NT2/D1 (cell line): ENCODE measurements at regions not wholly inside any gene's neighbourhood (a gene's known extent, or its start where the extent isn't known, plus 50 kb on each side); places are given as distances from the start of the nearest gene placed in this dataset.

Source experiments
- DNase-seq: peaks from one replicate; pipeline ENCODE4 v3.0.0-alpha.2; 2011; ENCODE audit warnings: low read depth, low spot score
- H3K27me3 ChIP-seq: 2 replicates; pipeline ENCODE4 v1.6.0; 2011; ENCODE audit warnings: mild to moderate bottlenecking; ENCODE audit not compliant: insufficient read length, insufficient read depth
- H3K36me3 ChIP-seq: 2 replicates; pipeline ENCODE4 v1.6.1; 2011; ENCODE audit warnings: mild to moderate bottlenecking, low read length, mixed read lengths; ENCODE audit not compliant: insufficient read depth, insufficient read length
- H3K4me1 ChIP-seq: 2 replicates; pipeline ENCODE4 v1.5.1; 2011; ENCODE audit not compliant: insufficient read depth, insufficient read length
- H3K4me3 ChIP-seq: 2 replicates; pipeline ENCODE4 v1.5.1; 2011; ENCODE audit warnings: low read depth; ENCODE audit not compliant: insufficient read length
- H3K9ac ChIP-seq: 2 replicates; pipeline ENCODE4 v1.6.0; 2011; ENCODE audit warnings: low read depth; ENCODE audit not compliant: insufficient read length
- H3K9me3 ChIP-seq: 2 replicates; pipeline ENCODE4 v1.5.1; 2011; ENCODE audit warnings: mild to moderate bottlenecking, low read length; ENCODE audit not compliant: insufficient read depth
- SUZ12 ChIP-seq: IDR thresholded peaks from 2 replicates; pipeline ENCODE4 v1.6.1; 2011; ENCODE audit not compliant: insufficient read length, insufficient read depth; ENCODE audit errors: extremely low read depth
- YY1 ChIP-seq: IDR thresholded peaks from 2 replicates; pipeline ENCODE4 v1.6.1; 2011; ENCODE audit not compliant: insufficient read length, insufficient read depth
- ZNF274 ChIP-seq: IDR thresholded peaks from 2 replicates; pipeline ENCODE4 v1.6.1; 2011; ENCODE audit warnings: mild to moderate bottlenecking, low read depth, low read length

DNA sequence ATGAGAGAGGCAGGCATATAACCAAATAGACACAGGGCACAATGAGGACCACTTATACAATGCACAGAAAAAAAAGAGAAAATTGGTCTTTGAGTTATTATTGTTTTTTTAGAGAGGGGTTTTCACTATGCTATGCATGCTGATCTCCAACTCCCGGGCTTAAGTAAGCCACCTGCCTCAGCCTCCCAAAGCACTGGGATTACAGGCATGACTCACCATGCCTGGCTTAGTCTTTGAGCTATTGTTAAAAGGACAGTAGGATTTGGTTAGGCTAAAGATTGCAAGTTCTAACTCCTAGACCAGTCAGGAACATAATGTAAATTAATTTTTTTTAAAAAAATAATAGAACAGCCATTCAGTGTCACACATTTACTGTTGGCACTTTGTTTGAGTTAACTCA is 340.1 kb downstream of the GPAT3 start:
- H3K4me3 ChIP-seq = no peak overlapping the region
- H3K9me3 ChIP-seq = no peaks in the 10 kb centered on the region
- H3K27me3 ChIP-seq = no peaks in the 10 kb centered on the region
- H3K4me1 ChIP-seq = no peaks in the 10 kb centered on the region
- TF ChIP-seq YY1 = no peak
- TF ChIP-seq ZNF274 = no peak
- TF ChIP-seq SUZ12 = no peak
- H3K9ac ChIP-seq = no peak overlapping the region
- H3K36me3 ChIP-seq = no peaks in the 10 kb centered on the region
- no peak for DNase-seq

DNA sequence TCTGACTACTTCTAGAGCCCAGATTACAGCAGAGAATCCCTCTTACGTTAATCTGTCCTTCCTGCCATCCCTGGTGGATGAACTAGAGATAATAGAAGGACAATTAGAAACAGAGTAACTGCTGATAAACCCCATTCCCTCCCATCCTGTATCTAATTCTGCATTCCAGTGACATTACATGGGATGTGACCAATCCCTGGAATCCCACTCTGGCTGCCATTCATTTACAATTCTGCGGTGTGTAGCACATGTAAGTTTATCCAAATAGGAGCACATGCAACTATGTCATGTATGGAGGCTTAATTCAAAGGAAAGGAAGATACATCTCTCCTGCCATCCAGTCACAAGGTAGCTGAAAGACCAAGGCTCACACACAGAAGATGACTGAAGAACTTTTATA is 339.5 kb downstream of the GPAT3 start:
- H3K36me3 ChIP-seq = no peaks in the 10 kb centered on the region
- H3K4me1 ChIP-seq = no peaks in the 10 kb centered on the region
- TF ChIP-seq SUZ12 = no peak
- no peak for TF ChIP-seq YY1
- TF ChIP-seq ZNF274 = no peak
- no peaks in the 10 kb centered on the region for H3K27me3 ChIP-seq
- H3K9ac ChIP-seq = no peak overlapping the region
- H3K4me3 ChIP-seq = no peak overlapping the region
- no peaks in the 10 kb centered on the region for H3K9me3 ChIP-seq
- no peak for DNase-seq

DNA sequence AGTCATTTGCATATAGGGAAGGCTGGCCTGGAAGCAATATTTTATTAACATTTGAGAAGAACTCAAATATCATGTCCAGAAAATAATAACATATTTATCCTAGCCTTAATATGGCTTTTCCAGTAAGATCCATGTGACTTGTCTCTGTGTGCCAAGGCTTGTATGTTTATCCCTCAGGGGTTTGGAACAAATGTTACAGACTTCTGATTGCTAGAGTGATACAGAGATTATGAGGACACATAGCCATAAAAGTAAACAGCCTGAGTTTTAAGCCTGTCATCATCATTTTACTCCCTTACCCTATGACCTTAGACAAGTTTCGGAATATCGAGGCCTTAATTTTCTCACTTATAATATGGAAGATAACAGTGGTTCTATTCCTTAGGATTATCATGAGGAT is 338.1 kb downstream of the GPAT3 start:
- no peak overlapping the region for H3K9ac ChIP-seq
- no peaks in the 10 kb centered on the region for H3K36me3 ChIP-seq
- no peaks in the 10 kb centered on the region for H3K9me3 ChIP-seq
- H3K4me1 ChIP-seq = no peaks in the 10 kb centered on the region
- no peak for DNase-seq
- TF ChIP-seq SUZ12 = no peak
- no peak for TF ChIP-seq ZNF274
- no peak for TF ChIP-seq YY1
- H3K4me3 ChIP-seq = no peak overlapping the region
- no peaks in the 10 kb centered on the region for H3K27me3 ChIP-seq

- DNase-seq = no peak
- no peak overlapping the region for H3K4me3 ChIP-seq
- H3K9ac ChIP-seq = no peak overlapping the region
- H3K36me3 ChIP-seq = no peaks in the 10 kb centered on the region
- TF ChIP-seq ZNF274 (no peak), YY1 (no peak), SUZ12 (no peak)
- no peaks in the 10 kb centered on the region for H3K27me3 ChIP-seq
- H3K4me1 ChIP-seq = no peaks in the 10 kb centered on the region
- no peaks in the 10 kb centered on the region for H3K9me3 ChIP-seq
Observed at GRCh38 chr4:83870328-83870950, 334.5 kb downstream of the GPAT3 start.

GRCh38 chr4:83866834-83867621 is 331.1 kb downstream of the GPAT3 start:
- H3K36me3 ChIP-seq = no peaks in the 10 kb centered on the region
- no peaks in the 10 kb centered on the region for H3K9me3 ChIP-seq
- no peak overlapping the region for H3K4me3 ChIP-seq
- H3K9ac ChIP-seq = no peak overlapping the region
- no peak for DNase-seq
- no peaks in the 10 kb centered on the region for H3K4me1 ChIP-seq
- TF ChIP-seq YY1 (no peak), ZNF274 (no peak), SUZ12 (no peak)
- H3K27me3 ChIP-seq = no peaks in the 10 kb centered on the region

DNA sequence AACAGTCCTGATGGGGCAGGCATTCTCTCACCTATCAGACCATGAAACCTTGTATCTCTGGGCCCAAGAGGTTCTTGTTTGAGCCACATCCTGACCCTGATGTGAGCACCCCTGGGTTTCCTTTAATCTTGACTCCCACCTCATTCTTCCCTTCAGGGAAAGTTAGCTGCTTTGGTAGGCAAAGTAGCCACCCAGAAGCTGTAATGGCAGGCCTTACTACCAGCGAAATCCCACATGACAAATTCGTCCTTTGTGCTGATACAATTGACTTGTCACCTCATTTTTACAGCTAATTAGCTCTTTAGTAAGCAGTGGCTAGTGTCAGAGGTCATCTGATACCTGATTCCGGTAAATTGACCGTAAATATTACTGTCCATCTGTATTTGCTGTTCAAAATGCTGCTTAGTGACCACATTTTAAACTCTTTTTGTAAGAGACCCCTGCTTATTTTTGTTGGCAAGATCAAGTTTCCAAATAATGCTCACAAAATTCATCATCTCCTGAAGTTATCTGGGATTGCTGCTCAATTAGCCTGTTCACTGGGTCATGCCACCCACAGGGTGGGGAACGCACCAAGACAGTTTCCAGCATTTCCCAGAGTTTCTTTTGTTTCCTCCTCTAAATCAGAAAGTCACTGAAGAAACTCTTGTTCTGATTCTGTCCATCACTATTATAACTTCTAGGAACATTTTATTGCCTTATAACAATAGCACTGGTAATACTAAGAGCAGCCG is 329.7 kb downstream of the GPAT3 start:
- TF ChIP-seq SUZ12 (no peak), YY1 (no peak), ZNF274 (no peak)
- DNase-seq = no peak
- H3K27me3 ChIP-seq = no peaks in the 10 kb centered on the region
- no peaks in the 10 kb centered on the region for H3K36me3 ChIP-seq
- H3K4me3 ChIP-seq = no peak overlapping the region
- H3K4me1 ChIP-seq = no peaks in the 10 kb centered on the region
- no peak overlapping the region for H3K9ac ChIP-seq
- H3K9me3 ChIP-seq = no peaks in the 10 kb centered on the region
